PFSK-1 (cell line): ENCODE measurements at regions not wholly inside any gene's neighbourhood (a gene's known extent, or its start where the extent isn't known, plus 50 kb on each side); places are given as distances from the start of the nearest gene placed in this dataset.

Experiments used
- REST ChIP-seq, 2 experiments: IDR thresholded peaks; 2 replicates each; pipeline versions ENCODE4 v1.6.1 to v1.8.0; 2011 to 2012; ENCODE audit warnings: low read depth in 2 of 2, low read length in 2 of 2, control low read depth in 1 of 2, inconsistent platforms in 1 of 2, mild to moderate bottlenecking in 1 of 2, moderate library complexity in 1 of 2; ENCODE audit not compliant: insufficient read depth in 1 of 2
- SIN3A ChIP-seq: IDR thresholded peaks from 2 replicates; pipeline ENCODE4 v1.6.1; 2012; ENCODE audit warnings: mild to moderate bottlenecking, low read length, moderate library complexity, borderline replicate concordance; ENCODE audit not compliant: insufficient read depth
- TAF1 ChIP-seq: IDR thresholded peaks from 2 replicates; pipeline ENCODE4 v1.6.1; 2012; ENCODE audit warnings: low read length, control low read depth, borderline replicate concordance; ENCODE audit not compliant: insufficient read depth

GRCh38 chr3:192031941-192032340 is 571.0 kb downstream of the PYDC2 start:
- TF ChIP-seq SIN3A (no peak), TAF1 (no peak), REST (IDR thresholded peaks at IDR 0.05; ENCODE audit: insufficient read depth in 1 of 2, low read depth in 2 of 2, low read length in 2 of 2) (no peak)
